Non-pigmented ciliary epithelial cell (primary cell): ENCODE measurements at regions not wholly inside any gene's neighbourhood (a gene's known extent, or its start where the extent isn't known, plus 50 kb on each side); places are given as distances from the start of the nearest gene placed in this dataset.
"Not testable (repeated sequence)": the region's sequence is repeated elsewhere in the genome, so short reads cannot be mapped to it uniquely, and the experiment has no call there.

Source experiments
- DNase-seq: peaks from one replicate; pipeline ENCODE4 v3.0.0-alpha.2; 2010; ENCODE audit warnings: low read depth

DNA sequence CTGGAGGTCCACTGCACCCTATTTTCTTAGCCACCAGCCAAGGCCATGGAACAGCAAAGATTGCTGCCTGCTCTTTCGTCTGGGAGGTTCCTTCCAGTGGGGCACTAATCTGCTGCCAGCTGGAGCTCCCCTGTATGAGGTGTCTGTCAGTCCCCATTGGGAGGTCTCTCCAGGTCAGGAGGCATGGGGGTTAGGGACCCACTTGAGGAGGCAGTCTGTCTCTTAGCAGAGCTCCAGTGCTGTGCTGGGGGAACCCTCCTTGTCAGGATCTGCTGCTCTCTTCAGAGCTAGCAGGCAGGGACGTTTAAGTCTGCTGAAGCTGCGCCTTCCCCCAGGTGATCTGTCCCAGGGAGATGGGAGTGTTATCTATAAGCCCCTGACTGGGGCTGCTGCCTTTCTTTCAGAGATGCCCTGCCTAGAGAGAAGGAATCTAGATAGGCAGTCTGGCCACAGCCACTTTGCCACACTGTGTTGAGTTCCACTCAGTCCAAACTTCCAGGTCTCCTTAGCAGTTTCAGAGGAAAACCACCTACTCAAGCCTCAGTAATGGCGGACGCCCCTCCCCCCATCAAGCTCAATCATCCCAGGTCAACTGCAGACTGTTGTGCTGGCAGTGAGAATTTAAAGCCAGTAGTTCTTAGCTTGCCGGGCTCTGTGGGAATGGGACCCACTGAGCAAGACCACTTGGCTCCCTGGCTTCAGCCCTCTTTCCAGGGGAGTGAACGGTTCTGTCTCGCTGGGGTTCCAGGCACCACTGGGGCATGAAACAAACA lies 317.7 kb downstream of the LRRC70 start:
- no peak for DNase-seq

- DNase-seq = no peak
These were observed 308.1 kb downstream of the LRRC70 start for GRCh38 chr5:62886603-62887315.

DNA sequence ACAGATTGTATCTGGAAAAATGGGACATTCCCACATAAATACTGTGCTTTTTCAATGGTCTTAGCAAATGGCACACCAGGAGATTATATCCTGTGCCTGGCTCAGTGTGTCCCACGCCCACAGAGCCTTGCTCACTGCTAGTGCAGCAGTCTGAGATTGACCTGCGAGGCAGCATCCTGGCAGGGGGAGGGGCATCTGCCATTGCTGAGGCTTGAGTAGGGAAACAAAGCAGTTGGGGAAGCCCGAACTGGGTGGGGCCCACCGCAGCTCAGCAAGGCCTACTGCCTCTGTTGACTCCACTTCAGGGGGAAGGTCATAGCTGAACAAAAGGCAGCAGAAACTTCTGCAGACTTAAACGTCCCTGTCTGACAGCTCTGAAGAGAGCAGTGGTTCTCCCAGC lies 258.7 kb downstream of the LRRC70 start:
- DNase-seq = not testable (repeated sequence)

DNA sequence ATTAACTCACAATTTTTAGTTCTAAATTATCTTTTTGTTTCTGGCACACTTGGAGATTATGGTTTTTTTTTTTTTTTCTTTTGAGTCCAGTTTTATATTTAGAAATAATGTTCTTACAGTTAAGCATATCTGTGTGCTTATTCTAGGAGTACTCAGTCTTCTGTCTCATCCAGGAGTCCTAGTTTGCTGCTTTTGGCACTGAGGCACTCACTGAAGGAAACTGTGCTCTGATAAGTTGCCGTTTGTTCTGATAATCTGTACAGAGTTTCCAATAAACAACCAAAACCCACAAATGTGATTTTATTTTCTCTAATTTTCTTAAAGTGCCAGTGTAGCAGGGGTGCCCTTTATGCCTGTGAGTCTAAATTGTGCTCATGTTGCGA lies 251.0 kb downstream of the LRRC70 start:
- no peak for DNase-seq

DNA sequence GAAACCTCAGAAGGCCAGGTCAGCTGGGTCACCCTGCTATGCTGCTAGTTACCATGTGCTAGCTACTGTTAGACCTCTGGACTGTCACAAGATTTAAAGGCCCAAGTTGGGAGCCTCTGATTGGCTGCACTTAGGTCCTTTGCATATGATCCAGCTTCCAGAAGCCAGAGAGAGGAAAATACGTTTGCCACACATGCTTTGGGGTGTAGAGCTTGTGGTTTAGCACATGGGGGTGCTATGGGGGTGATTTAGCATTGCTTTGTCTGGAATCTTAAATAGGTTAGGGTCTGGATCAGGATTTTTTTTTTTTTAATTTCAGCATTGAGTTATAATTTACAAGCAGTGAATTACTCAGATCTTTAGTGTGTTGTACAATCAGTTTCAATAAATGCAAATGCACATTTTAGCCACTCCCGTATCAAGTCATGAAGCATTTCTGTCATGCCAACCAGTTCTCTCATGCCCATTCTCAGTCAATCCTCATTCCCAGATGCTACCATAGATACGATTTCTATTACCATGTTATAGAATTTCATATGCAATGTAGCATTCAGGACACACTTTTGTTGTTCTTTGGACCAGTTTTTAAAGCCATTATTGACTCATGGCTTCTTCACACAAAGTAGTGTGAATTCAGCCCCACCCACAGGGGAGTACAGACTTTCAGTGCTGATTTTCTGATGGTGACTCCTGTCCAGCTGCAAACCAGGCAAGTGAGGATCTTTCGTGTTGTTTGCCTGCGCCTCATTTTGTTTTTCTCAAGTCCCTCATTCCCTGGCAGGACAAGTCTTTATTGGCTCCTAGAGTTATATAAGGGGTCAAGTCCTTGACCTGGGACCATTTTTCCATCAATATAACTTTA lies 250.4 kb downstream of the LRRC70 start:
- no peak for DNase-seq

- no peak for DNase-seq
These were observed 247.1 kb downstream of the LRRC70 start for GRCh38 chr5:62825623-62826220.

DNA sequence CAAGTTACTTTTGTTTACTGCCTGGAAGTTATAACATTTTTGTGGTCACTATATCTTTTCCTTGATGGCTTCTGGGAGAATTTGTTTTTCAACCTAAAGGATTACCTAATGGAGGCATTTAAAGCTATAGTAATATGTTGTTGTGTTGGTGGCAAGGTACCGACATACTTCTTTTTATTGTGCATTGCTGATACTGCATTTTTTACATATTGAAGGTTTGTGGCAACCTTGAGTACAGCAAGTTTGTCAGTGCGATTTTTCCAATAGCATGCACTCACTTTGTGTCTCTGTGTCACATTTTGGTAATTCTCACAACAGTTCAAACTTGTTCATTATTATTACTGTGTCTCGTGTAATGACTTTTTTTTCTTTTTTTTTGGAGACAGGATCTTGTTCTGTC lies 246.3 kb downstream of the LRRC70 start:
- no peak for DNase-seq

GRCh38 chr5:62817043-62817442 lies 238.4 kb downstream of the LRRC70 start:
- not testable (repeated sequence) for DNase-seq

DNA sequence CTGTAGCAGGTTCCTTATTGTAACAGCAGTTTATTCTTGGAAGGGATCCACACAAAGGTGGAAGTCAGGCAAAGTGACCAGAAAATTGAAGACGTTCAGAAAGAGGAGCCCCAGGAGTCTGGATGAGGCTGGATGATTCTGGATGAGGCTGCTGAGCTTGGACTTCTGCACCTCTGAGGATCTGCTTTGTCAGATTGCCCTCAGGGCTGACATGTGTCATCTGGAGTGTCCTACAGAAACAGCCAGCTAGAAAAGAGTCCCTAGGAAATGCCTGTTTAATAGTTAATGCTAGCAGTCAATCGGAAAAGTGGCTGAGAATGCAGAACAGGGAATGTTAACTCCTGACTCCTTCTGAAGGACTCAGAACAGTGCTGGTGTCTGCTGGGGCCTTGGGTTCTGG lies 236.4 kb downstream of the LRRC70 start:
- DNase-seq = no peak

- no peak for DNase-seq
These were observed 234.1 kb downstream of the LRRC70 start for GRCh38 chr5:62812621-62813255.

GRCh38 chr5:62804819-62805218 lies 226.2 kb downstream of the LRRC70 start:
- DNase-seq = not testable (repeated sequence)

- DNase-seq = no peak
These were observed 217.3 kb downstream of the LRRC70 start for GRCh38 chr5:62795926-62796325.

DNA sequence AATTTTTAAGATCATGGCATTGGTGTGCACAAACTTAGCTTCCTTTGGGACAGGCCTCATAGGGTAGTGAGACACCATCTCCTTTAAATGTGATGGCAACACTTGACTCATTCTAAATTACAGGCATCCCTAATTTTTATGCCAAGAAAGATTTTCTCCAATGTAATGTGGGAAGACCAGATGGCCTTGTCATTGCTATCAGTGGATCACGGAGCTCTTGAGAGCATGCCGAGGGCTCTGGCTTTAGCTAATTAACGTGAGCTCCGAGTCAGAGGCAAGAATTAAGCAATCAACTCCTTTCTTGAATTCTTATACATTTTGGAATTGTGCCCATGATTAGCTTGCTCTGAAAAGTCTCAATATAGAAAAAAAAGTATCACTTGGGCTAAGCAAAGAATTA lies 215.8 kb downstream of the LRRC70 start:
- DNase-seq = no peak

DNA sequence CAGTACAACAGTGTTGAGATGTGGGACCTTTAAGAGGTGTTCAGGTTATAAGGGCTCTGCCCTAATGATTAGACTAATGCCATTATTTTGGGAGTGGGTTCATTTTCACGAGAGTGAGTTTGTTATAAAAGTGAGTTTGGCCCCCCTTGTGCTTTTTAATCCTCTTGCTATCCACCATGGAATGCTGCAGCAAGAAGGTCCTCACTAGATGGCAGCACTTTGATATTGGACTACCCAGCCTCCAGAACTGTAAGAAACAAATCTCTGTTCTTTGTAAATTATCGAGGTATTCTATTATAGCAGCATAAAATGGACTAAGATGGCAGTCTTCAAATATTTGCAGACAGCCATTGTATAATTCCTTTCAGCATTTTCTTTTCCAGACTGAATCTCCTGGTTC lies 212.4 kb downstream of the LRRC70 start:
- DNase-seq = no peak

- no peak for DNase-seq
These were observed 211.7 kb downstream of the LRRC70 start for GRCh38 chr5:62790348-62790747.

DNA sequence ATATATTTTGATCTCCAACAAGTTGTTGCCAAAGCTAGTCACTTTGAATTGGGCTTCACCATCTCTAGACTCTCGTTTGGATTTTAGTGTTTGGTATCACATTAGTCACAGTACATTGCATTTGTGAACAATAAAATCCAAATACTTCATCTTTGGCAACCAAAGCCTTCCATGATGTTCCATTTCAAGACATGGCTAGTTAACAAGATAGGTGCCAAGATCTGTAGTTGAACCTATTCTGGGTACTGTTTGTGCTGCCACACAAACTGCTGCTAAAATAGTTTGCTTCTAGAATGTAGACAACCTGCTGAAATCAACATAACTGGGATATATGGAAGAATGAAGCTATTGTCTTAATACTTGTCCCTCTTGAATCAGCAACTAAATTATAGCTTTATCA lies 207.5 kb downstream of the LRRC70 start:
- DNase-seq = no peak

GRCh38 chr5:62785588-62785987 lies 207.0 kb downstream of the LRRC70 start:
- DNase-seq = no peak

GRCh38 chr5:62783374-62784057 lies 204.9 kb downstream of the LRRC70 start:
- no peak for DNase-seq

DNA sequence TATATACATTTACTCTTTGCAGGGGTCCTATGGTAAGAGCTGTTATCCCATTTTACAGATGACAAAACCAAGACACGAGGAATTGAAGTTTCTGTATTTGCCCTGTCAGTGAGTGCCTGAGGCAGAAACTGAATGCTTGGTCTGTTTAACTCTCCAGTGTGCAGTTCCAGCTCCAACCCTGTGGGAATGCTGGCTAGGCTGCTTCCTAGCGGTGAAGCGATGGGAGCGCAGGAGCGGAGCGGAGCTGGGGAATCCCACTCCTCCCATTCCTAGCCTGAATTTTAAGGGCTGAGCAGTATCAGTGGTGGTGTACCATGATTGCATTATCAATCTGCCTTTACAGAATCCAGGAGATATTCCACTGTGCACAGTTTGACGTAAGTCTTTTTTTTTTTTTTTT lies 202.3 kb downstream of the LRRC70 start:
- no peak for DNase-seq

DNA sequence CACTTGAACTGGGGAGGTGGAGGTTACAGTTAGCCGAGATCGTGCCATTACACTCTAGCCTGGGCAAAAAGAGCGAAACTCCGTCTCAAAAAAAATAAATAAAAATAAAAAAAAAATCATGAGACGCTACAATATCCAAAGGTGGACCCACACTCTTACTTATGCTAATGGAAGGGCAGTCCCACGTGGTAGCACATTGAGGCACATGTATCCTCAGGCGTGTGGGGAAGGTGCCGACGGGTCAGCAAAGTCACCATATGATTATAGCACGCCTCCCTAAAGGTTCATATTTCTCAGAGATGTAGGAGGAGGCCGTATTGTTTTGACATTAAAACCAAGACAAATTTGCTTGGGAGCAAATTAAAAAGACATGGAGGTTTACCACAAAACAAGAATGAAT lies 201.6 kb downstream of the LRRC70 start:
- DNase-seq = no peak

- DNase-seq = peak; percentile 13
These were observed 200.4 kb downstream of the LRRC70 start for GRCh38 chr5:62779010-62779422.
